ENCODE measurements at regions not wholly inside any gene's neighbourhood (a gene's known extent, or its start where the extent isn't known, plus 50 kb on each side); places are given as distances from the start of the nearest gene placed in this dataset.

DNA sequence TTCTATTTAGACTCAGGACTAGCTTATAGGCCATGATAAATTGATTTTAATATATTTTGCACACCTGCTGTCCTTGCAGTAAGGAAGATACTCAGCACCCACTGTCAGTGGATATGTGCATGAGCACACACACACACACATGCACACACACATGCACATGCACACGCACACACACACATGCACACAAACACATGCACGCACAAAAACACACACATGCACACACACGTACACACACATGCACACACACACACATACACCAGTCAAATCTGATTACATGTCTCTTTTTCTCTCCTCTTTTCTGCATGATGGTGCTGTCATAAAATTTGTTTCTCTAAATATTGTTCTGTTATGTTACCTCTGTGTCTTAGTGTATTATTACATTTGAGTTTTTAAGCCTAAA, 87.3 kb upstream of the OSTN start:
- TF ChIP-seq EP300 (conservative IDR thresholded peaks at IDR 0.05; ENCODE audit: poor library complexity, severe bottlenecking): no peak
- TF ChIP-seq, protein P1, sequence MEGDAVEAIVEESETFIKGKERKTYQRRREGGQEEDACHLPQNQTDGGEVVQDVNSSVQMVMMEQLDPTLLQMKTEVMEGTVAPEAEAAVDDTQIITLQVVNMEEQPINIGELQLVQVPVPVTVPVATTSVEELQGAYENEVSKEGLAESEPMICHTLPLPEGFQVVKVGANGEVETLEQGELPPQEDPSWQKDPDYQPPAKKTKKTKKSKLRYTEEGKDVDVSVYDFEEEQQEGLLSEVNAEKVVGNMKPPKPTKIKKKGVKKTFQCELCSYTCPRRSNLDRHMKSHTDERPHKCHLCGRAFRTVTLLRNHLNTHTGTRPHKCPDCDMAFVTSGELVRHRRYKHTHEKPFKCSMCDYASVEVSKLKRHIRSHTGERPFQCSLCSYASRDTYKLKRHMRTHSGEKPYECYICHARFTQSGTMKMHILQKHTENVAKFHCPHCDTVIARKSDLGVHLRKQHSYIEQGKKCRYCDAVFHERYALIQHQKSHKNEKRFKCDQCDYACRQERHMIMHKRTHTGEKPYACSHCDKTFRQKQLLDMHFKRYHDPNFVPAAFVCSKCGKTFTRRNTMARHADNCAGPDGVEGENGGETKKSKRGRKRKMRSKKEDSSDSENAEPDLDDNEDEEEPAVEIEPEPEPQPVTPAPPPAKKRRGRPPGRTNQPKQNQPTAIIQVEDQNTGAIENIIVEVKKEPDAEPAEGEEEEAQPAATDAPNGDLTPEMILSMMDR (IDR thresholded peaks at IDR 0.05; ENCODE audit: poor library complexity, severe bottlenecking): no peak
- TF ChIP-seq POLR2AphosphoS5 (IDR thresholded peaks at IDR 0.05): no peak
- no peak for TF ChIP-seq SMC3 (conservative IDR thresholded peaks at IDR 0.05; ENCODE audit: poor library complexity)
- TF ChIP-seq EZH2 (IDR thresholded peaks at IDR 0.05; ENCODE audit: borderline replicate concordance, insufficient read depth, low read length, poor library complexity, severe bottlenecking): no peak
- no peak for TF ChIP-seq REST (IDR thresholded peaks at IDR 0.05; ENCODE audit: borderline replicate concordance)
- no peak for TF ChIP-seq MXI1 (conservative IDR thresholded peaks at IDR 0.05; ENCODE audit: poor library complexity, severe bottlenecking)
- TF ChIP-seq RAD21 (conservative IDR thresholded peaks at IDR 0.05): no peak
- TF ChIP-seq TAF1 (IDR thresholded peaks at IDR 0.05; ENCODE audit: low read depth): no peak

Data from neural cell (in vitro differentiated cells).